Epithelial cell of proximal tubule (primary cell): ENCODE measurements at regions not wholly inside any gene's neighbourhood (a gene's known extent, or its start where the extent isn't known, plus 50 kb on each side); places are given as distances from the start of the nearest gene placed in this dataset.
"Not testable (repeated sequence)": the region's sequence is repeated elsewhere in the genome, so short reads cannot be mapped to it uniquely, and the experiment has no call there.

Experiments
- DNase-seq: peaks from one replicate; pipeline ENCODE4 v3.0.0-alpha.2; 2011; ENCODE audit warnings: low read depth
- H3K4me3 ChIP-seq: 2 replicates; pipeline ENCODE4 v1.5.1; 2011; ENCODE audit warnings: low read depth, mild to moderate bottlenecking, low read length
- CTCF ChIP-seq: conservative IDR thresholded peaks from 2 replicates; pipeline ENCODE4 v1.5.1; 2012; ENCODE audit warnings: low read depth, mild to moderate bottlenecking, low read length

GRCh38 chr9:30289435-30289834, 2095.0 kb upstream of the ACO1 start:
- no peak for TF ChIP-seq CTCF
- no peak overlapping the region for H3K4me3 ChIP-seq
- no peak for DNase-seq

GRCh38 chr9:30292026-30292425, 2092.4 kb upstream of the ACO1 start:
- not testable (repeated sequence) for H3K4me3 ChIP-seq, DNase-seq

- DNase-seq: no peak
- TF ChIP-seq CTCF: no peak
- no peak overlapping the region for H3K4me3 ChIP-seq
Observed at GRCh38 chr9:30293231-30293630, 2091.2 kb upstream of the ACO1 start.

GRCh38 chr9:30299126-30299780, 2085.2 kb upstream of the ACO1 start:
- no peak for DNase-seq
- TF ChIP-seq CTCF: no peak
- no peak overlapping the region for H3K4me3 ChIP-seq

- no peak for DNase-seq
- TF ChIP-seq CTCF: no peak
Observed at GRCh38 chr9:30301271-30301963, 2083.0 kb upstream of the ACO1 start.

GRCh38 chr9:30310711-30311110, 2073.7 kb upstream of the ACO1 start:
- no peak overlapping the region for H3K4me3 ChIP-seq
- DNase-seq: no peak
- TF ChIP-seq CTCF: no peak

More at GRCh38 chr9:30301271-30301963, 2083.0 kb upstream of the ACO1 start:
- no peak overlapping the region for H3K4me3 ChIP-seq

- H3K4me3 ChIP-seq: no peak overlapping the region
- no peak for DNase-seq
- TF ChIP-seq CTCF: no peak
Observed at GRCh38 chr9:30329431-30329830, 2055.0 kb upstream of the ACO1 start.
